A172 (cell line): ENCODE measurements at regions not wholly inside any gene's neighbourhood (a gene's known extent, or its start where the extent isn't known, plus 50 kb on each side); places are given as distances from the start of the nearest gene placed in this dataset.

Source experiments
- DNase-seq: peaks from one replicate; pipeline ENCODE4 v3.0.0-alpha.2; 2015; ENCODE audit warnings: low spot score

DNA sequence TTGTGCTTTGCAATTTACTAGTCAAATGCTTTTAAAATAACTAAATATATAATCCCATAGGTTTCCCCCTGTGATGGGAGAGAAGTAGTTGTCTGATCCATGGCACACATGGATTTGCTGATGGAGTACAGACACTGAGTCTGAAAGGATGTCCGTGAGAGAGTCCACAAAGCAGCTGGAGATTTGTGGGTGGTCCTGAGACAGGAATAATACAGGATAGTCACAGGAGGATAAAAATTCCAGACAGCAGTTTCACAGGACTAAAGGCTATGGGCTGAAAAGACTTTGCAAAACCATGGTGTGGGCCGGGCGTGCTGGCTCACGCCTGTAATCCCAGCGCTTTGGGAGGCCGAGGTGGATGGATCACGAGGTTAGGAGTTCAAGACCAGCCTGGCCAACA lies 58.7 kb upstream of the ZFR start:
- DNase-seq, result no peak

DNA sequence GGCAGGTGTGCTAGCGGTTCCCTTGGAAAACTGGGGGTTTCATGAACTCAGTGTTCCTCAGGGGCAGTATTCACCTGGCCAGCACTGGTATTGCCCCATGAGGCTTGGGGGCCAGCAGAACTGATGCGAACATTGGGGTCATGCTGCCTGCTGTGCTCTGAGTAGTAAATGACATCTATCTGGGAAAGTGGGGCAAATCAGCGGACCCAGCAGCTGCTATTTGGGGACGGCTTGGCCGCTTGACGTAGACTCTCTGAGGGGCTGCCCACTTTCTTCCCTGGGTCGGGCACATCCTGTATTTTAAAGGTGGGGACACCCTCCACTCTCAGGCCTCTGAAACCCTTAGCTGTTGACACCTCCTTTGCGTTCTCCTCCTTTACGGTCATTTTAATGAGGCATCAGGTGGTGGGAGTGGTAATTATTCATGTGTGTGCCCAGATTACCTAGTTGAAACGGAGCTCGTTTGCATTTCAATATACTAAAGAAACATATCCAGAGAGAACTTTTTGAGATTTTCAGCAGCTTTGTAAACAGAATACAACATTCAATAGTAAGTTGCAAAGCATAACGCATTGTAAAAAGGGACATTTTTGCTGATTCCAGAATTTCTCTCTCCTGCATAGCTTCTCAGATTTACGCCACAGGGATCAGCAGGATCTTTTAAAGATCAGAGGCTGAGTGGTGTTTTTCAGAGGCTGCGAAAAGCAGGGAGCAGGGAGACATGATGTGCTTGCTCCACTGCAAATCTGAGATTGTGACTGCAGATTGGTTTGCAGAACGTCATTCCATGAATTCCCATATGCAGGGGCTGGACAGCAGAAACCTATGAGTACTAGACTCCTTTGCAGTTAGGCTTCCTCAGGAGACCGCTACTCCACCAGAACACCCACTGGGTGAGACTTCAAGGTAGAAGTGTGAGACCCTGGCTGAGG lies 56.8 kb upstream of the ZFR start:
- no peak for DNase-seq

DNA sequence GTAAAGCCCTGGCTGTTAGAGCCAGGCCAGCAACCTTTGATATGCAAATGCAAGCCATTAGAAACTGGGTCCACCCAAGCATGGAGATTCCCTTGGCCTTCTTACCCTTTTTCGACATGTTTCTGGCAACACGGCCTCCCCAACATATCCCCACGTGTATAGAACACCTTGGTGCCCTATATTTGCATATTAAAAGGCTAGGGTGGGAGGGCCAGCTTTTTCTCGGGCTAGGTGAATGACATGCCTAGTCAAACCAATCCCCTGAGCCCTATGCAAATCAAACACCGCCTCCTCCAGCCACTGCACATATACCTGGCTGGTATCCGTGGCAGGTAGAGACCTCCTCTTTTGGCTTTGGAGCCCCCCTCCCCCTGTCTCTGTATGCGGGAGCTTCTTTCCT lies 55.6 kb upstream of the ZFR start:
- no peak for DNase-seq

DNA sequence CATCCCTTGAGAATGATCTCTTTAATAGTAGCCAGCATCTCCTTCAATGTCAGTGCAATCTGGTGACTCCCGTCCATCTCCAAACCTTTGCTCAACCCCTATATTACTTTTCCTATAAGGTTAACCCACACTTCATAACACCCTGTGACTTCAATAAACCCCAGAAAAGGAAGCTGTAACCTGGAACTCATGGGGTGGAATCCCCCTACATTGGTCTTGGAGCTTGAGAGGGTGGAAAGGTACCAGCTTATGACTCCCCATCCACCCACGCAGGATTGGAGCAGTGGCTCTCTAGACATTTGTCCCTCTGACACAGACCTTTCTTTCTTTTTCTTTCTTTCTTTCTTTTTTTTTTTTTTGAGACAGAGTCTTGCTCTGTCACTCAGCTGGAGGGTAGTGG lies 54.7 kb upstream of the ZFR start:
- no peak for DNase-seq

DNA sequence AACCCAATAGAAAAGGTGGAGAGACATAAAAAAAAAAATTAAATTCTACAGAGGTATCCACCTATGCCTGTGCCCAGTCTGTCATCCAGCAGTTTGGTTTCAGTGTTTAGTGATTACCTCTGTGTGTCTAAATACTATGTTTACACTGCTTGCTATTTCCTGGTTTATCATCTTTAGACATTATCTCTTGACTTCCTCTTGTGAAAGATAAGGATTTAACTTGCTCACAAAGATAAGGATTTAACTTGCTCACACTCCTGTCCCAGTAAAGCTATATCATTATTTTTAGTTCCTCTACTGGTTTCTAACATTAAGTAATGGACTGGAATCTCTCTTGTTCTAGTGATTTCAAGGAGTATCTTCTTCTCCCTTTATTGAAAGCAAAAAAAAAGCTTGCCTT lies 53.9 kb upstream of the ZFR start:
- DNase-seq, result no peak

DNA sequence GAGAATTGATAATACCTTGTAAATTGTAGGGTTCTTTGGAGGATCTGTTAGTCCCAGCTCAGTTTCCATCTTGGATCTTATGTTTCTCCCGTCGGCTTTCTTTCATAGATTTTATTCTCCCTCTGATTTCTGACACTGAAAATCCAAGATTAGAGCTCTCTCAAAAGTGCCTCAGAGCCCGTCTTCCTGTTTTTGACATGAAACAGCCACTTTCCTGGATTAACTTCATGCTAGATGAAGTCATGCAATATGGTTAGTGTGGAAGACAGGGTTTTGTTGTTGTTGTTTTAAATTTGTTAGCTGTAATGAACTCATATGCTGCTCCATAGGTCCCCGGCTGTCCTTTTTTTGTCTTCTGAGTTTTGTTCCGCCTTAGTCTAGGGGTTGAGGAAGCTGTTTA lies 51.6 kb upstream of the ZFR start:
- no peak for DNase-seq

GRCh38 chr5:32494827-32495226 lies 50.3 kb upstream of the ZFR start:
- no peak for DNase-seq
